ENCODE measurements at regions not wholly inside any gene's neighbourhood (a gene's known extent, or its start where the extent isn't known, plus 50 kb on each side); places are given as distances from the start of the nearest gene placed in this dataset.
A peak's percentile ranks its signal among the peaks of the same experiment; 100 is the strongest.

- Histone ChIP-seq H3K4me3 (ENCODE audit: low read depth in 1 of 2, low read length in 1 of 2) (no peak overlapping the region), H3K27ac (no peak overlapping the region), H3K36me3 (no peaks in the 10 kb centered on the region), H3K27me3 (no peaks in the 10 kb centered on the region), H3K9me3 (no peaks in the 10 kb centered on the region), H3K4me1 (ENCODE audit: control insufficient read depth in 1 of 2, insufficient read depth in 1 of 2, low read depth in 1 of 2, low read length in 1 of 2) (peaks cover 15 to 24% of the 10 kb centered on the region in 2 experiments)
- no peak for TF ChIP-seq CTCF (IDR thresholded peaks at IDR 0.05)
Measured at GRCh38 chr4:180784940-180785339, 1458.3 kb upstream of the TENM3 start.

GRCh38 chr4:180788729-180789128 is 1454.5 kb upstream of the TENM3 start:
- H3K9me3 ChIP-seq = no peaks in the 10 kb centered on the region
- H3K4me3 ChIP-seq (ENCODE audit: low read depth in 1 of 2, low read length in 1 of 2) = no peak overlapping the region
- H3K27me3 ChIP-seq = no peaks in the 10 kb centered on the region
- H3K36me3 ChIP-seq = no peaks in the 10 kb centered on the region
- H3K27ac ChIP-seq = peak overlapping the region; percentile 77
- no peak for TF ChIP-seq CTCF (IDR thresholded peaks at IDR 0.05)
- H3K4me1 ChIP-seq (ENCODE audit: control insufficient read depth in 1 of 2, insufficient read depth in 1 of 2, low read depth in 1 of 2, low read length in 1 of 2) = peaks cover 20 to 43% of the 10 kb centered on the region in 2 experiments

GRCh38 chr4:180789929-180790328 is 1453.3 kb upstream of the TENM3 start:
- no peak overlapping the region for H3K4me3 ChIP-seq (ENCODE audit: low read depth in 1 of 2, low read length in 1 of 2)
- H3K9me3 ChIP-seq = no peaks in the 10 kb centered on the region
- peaks cover 30 to 55% of the 10 kb centered on the region in 2 experiments for H3K4me1 ChIP-seq (ENCODE audit: control insufficient read depth in 1 of 2, insufficient read depth in 1 of 2, low read depth in 1 of 2, low read length in 1 of 2)
- no peaks in the 10 kb centered on the region for H3K36me3 ChIP-seq
- H3K27me3 ChIP-seq = no peaks in the 10 kb centered on the region
- no peak for TF ChIP-seq CTCF (IDR thresholded peaks at IDR 0.05)
- H3K27ac ChIP-seq = no peak overlapping the region

- TF ChIP-seq CTCF (IDR thresholded peaks at IDR 0.05) = no peak
- Histone ChIP-seq H3K9me3 (no peaks in the 10 kb centered on the region), H3K27me3 (no peaks in the 10 kb centered on the region)
Measured at GRCh38 chr4:180790471-180790870, 1452.7 kb upstream of the TENM3 start.

GRCh38 chr4:180792541-180792940 is 1450.7 kb upstream of the TENM3 start:
- Histone ChIP-seq H3K4me3 (ENCODE audit: low read depth in 1 of 2, low read length in 1 of 2) (no peak overlapping the region), H3K36me3 (no peaks in the 10 kb centered on the region), H3K4me1 (ENCODE audit: control insufficient read depth in 1 of 2, insufficient read depth in 1 of 2, low read depth in 1 of 2, low read length in 1 of 2) (peaks cover 33 to 60% of the 10 kb centered on the region in 2 experiments), H3K27ac (peak overlapping the region; percentile 22), H3K27me3 (no peaks in the 10 kb centered on the region), H3K9me3 (no peaks in the 10 kb centered on the region)
- no peak for TF ChIP-seq CTCF (IDR thresholded peaks at IDR 0.05)

More at GRCh38 chr4:180790471-180790870, 1452.7 kb upstream of the TENM3 start:
- Histone ChIP-seq H3K4me1 (ENCODE audit: control insufficient read depth in 1 of 2, insufficient read depth in 1 of 2, low read depth in 1 of 2, low read length in 1 of 2) (peaks cover 33 to 61% of the 10 kb centered on the region in 2 experiments), H3K36me3 (no peaks in the 10 kb centered on the region), H3K27ac (no peak overlapping the region), H3K4me3 (ENCODE audit: low read depth in 1 of 2, low read length in 1 of 2) (no peak overlapping the region)

- peaks cover 18 to 42% of the 10 kb centered on the region in 2 experiments for H3K4me1 ChIP-seq (ENCODE audit: control insufficient read depth in 1 of 2, insufficient read depth in 1 of 2, low read depth in 1 of 2, low read length in 1 of 2)
- no peaks in the 10 kb centered on the region for H3K9me3 ChIP-seq
- no peaks in the 10 kb centered on the region for H3K27me3 ChIP-seq
- no peak overlapping the region for H3K4me3 ChIP-seq (ENCODE audit: low read depth in 1 of 2, low read length in 1 of 2)
- peak overlapping the region; percentile 66 for H3K27ac ChIP-seq
- H3K36me3 ChIP-seq = no peaks in the 10 kb centered on the region
- no peak for TF ChIP-seq CTCF (IDR thresholded peaks at IDR 0.05)
Measured at GRCh38 chr4:180794333-180794732, 1448.9 kb upstream of the TENM3 start.
